GM20000 (cell line): ENCODE measurements at regions not wholly inside any gene's neighbourhood (a gene's known extent, or its start where the extent isn't known, plus 50 kb on each side); places are given as distances from the start of the nearest gene placed in this dataset.

Experiments
- DNase-seq: peaks from one replicate; pipeline ENCODE4 v3.0.0; 2012; ENCODE audit warnings: low spot score
- TF ChIP-seq, protein P1 (sequence below): IDR thresholded peaks from 2 replicates; pipeline ENCODE4 v1.5.1; 2012; ENCODE audit warnings: mild to moderate bottlenecking, control low read depth; ENCODE audit errors: extremely low read depth, missing control alignments

DNA sequence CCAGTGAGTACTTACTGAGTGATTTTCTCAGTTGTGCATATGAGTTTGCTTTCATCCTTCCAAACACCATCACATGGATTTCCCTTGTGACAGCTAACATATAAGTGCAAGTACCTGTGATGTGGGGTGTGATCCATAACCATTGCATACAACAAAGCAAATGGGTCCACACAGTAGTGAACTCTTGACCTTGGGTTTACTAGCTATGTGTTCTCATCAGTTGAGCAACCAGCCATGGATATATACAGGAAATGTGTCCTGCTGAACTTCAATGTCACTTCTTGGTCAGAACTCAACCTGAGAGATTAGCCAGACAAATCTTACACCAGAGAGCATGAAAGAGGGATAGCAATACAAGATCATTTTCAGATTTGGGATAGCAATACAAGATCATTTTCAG lies 420.9 kb upstream of the KCNH7 start:
- TF ChIP-seq, protein P1, sequence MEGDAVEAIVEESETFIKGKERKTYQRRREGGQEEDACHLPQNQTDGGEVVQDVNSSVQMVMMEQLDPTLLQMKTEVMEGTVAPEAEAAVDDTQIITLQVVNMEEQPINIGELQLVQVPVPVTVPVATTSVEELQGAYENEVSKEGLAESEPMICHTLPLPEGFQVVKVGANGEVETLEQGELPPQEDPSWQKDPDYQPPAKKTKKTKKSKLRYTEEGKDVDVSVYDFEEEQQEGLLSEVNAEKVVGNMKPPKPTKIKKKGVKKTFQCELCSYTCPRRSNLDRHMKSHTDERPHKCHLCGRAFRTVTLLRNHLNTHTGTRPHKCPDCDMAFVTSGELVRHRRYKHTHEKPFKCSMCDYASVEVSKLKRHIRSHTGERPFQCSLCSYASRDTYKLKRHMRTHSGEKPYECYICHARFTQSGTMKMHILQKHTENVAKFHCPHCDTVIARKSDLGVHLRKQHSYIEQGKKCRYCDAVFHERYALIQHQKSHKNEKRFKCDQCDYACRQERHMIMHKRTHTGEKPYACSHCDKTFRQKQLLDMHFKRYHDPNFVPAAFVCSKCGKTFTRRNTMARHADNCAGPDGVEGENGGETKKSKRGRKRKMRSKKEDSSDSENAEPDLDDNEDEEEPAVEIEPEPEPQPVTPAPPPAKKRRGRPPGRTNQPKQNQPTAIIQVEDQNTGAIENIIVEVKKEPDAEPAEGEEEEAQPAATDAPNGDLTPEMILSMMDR = no peak
- no peak for DNase-seq

DNA sequence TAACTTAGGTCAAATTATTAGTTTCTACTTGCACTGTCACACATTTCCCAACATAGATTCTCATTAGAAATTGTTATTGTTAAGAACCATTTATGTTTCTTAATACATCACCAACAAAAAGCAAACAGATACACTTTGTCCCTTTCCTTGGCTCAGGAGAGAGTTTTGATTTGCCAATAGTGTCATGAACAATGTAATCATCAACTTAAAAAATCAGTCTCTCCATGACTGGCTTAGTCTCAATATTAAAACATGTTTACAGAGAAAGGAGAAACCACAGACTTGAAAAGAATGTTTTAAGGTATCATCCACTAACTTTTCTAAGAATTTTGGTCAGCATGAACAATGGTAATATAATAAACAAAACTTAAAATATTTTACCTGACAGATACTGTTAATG lies 416.5 kb upstream of the KCNH7 start:
- DNase-seq = no peak
- TF ChIP-seq, protein P1 = no peak

DNA sequence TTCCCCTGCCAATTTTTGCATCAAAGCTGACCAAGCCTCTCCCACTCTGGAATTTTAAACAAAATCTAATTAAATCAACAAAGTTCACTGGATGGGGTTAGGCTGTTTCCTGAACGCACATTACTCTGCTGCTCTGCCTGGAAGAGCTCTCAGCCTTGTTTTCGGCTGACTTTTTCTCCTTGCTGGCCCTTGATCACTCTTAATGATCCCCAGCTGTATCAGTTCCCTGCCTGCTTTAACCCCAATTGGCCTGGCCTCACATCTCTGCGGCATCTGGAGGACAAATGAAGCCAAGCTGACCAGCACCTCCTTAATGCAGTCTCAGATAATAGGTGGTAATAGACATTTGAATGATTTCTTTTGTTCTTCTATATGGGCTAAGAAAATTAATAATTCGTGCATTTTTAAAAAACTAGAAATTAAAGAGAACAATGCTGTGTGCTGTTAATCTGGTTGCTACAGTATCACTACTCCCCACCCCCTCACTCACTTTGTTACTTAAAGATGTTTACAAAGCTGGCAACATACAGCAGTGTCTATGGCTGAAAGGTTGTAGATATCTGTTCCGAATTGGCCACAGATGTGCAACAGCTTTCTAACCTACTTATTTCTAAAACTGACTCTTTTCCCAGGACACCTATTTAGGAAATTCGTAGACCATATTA lies 415.2 kb upstream of the KCNH7 start:
- DNase-seq = no peak
- TF ChIP-seq, protein P1 = no peak

DNA sequence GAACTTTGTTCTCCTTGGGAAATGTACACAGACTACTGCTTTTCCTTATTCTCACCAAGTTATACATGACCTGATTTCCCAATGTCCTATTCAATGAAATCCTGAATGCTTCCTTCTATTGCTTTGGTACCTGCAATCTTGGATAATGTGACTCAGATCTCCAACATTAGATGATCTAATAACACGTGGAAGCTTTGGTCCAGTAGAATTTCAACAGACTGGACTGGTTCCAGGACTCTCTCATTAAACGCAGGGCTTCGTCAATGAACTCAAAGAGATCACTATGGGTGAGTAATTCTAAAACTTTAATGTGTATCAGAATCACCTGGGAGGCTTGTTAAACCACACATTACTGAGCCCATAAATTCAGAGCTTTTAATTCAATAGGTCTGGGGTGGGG lies 413.6 kb upstream of the KCNH7 start:
- TF ChIP-seq, protein P1 = no peak
- no peak for DNase-seq

DNA sequence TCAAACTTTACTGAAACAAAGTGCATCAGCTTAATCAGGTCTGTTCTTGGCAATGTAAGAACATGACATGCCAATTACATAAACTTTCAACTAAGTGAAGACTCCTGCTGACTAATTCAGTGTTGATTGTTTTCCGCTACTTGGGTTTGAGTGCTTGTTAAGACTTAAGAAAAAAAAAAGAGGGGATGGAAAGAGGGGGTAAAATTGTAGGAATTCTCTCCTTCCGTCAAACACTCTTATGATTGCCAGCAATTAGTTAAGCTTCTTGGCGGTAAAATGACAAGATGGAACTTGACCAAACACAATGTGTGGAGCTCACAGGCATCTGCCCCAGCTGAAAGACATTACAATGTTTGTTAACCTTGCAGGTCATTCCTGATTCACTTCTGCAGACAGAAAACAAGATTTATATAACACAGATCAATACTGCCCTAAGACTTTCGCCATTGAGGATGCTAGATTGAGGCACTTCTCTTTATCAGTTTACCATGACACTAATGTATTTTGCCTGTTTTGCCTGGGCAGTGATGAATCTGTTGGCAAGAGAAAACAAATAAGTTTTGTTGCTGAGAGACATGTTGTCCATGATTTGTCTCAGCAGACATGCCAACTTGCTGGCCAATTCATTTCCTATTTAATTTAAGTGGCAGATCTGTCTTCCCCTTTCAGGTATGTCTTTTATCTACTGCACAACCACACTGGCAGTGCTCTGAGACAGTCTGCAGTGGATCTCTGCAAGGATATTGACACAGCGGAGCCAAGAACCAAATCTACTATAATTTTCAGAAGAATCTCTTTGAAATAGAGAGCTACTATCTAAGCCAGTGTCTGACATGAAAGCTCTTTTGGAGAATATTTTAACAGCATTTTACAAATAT lies 410.0 kb upstream of the KCNH7 start:
- DNase-seq = no peak
- TF ChIP-seq, protein P1 = no peak

DNA sequence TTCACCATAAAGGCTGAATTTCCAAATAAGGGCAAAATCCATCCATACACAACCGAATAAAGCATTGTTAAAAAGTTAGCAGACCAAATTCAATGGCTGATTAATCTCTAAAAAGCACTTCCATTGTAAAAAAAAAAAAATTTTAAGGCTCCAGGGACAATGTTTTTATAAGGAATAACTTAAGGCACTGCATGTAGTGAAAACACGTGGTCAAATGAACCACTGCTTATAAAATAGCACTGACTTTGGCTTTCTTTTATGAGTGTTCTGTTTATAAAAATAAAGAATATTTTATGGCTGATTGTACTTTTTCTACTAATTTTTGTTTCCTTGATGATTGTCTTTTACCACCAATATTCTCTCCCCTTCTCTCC lies 409.3 kb upstream of the KCNH7 start:
- no peak for DNase-seq
- TF ChIP-seq, protein P1 = no peak

DNA sequence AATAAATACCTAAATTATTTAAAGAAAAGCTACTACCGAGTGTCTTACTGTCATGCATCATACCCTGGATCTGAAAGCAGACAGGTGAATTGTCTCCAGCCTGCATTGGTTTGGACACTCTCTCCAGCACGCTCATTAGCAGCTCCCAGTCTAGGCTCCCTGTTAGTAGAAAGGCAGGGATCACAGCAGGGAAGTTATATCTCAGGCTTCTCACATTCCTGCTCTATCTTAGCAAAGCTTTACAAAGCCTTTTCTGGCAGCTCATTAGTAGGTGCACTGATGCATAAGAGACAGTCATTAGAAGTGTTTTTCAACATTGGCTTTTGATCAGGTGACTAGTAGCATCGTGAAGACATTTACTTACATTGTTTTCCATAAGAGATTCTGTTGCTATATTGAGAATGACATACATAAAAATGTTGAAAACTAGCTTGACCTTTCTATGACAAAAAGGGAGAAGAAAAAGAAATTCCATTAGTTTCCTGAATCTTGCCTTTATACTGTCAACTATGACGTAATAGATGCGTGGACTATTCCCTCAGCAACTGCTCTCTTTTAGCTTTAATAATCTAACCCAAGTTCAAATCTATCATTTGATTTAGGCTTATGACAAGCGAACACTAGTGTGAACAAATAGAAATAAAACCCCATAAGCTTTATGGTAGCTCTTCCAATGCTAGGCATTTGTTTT lies 408.7 kb upstream of the KCNH7 start:
- TF ChIP-seq, protein P1 = no peak
- DNase-seq = no peak
